ENCODE measurements at regions not wholly inside any gene's neighbourhood (a gene's known extent, or its start where the extent isn't known, plus 50 kb on each side); places are given as distances from the start of the nearest gene placed in this dataset.

GRCh38 chr2:51638811-51639210 is 606.9 kb upstream of the NRXN1 start:
- H3K4me1 ChIP-seq (ENCODE audit: control insufficient read depth, insufficient read depth, low read length) = no peaks in the 10 kb centered on the region
- no peaks in the 10 kb centered on the region for H3K36me3 ChIP-seq (ENCODE audit: control insufficient read depth, insufficient read depth, low read length)
- no peaks in the 10 kb centered on the region for H3K9me3 ChIP-seq (ENCODE audit: control insufficient read depth, insufficient read depth, low read length)
- H3K27me3 ChIP-seq (ENCODE audit: control insufficient read depth, insufficient read depth, low read length) = no peaks in the 10 kb centered on the region
- H3K4me3 ChIP-seq (ENCODE audit: low read depth, low read length) = no peak overlapping the region
- H3K9ac ChIP-seq (ENCODE audit: low read depth, low read length) = no peak overlapping the region

GRCh38 chr2:51633073-51633472 is 601.1 kb upstream of the NRXN1 start:
- Histone ChIP-seq H3K4me3 (ENCODE audit: low read depth, low read length) (no peak overlapping the region), H3K9ac (ENCODE audit: low read depth, low read length) (no peak overlapping the region), H3K27me3 (ENCODE audit: control insufficient read depth, insufficient read depth, low read length) (no peaks in the 10 kb centered on the region), H3K4me1 (ENCODE audit: control insufficient read depth, insufficient read depth, low read length) (peaks cover 3% of the 10 kb centered on the region), H3K36me3 (ENCODE audit: control insufficient read depth, insufficient read depth, low read length) (no peaks in the 10 kb centered on the region), H3K9me3 (ENCODE audit: control insufficient read depth, insufficient read depth, low read length) (no peaks in the 10 kb centered on the region)

- Histone ChIP-seq H3K27me3 (ENCODE audit: control insufficient read depth, insufficient read depth, low read length) (no peaks in the 10 kb centered on the region), H3K9ac (ENCODE audit: low read depth, low read length) (no peak overlapping the region), H3K4me1 (ENCODE audit: control insufficient read depth, insufficient read depth, low read length) (peaks cover 3% of the 10 kb centered on the region), H3K36me3 (ENCODE audit: control insufficient read depth, insufficient read depth, low read length) (no peaks in the 10 kb centered on the region), H3K4me3 (ENCODE audit: low read depth, low read length) (no peak overlapping the region), H3K9me3 (ENCODE audit: control insufficient read depth, insufficient read depth, low read length) (no peaks in the 10 kb centered on the region)
These were observed 597.5 kb upstream of the NRXN1 start for GRCh38 chr2:51629406-51629805.

- Histone ChIP-seq H3K4me3 (ENCODE audit: low read depth, low read length) (no peak overlapping the region), H3K4me1 (ENCODE audit: control insufficient read depth, insufficient read depth, low read length) (peaks cover 3% of the 10 kb centered on the region), H3K9ac (ENCODE audit: low read depth, low read length) (no peak overlapping the region), H3K9me3 (ENCODE audit: control insufficient read depth, insufficient read depth, low read length) (no peaks in the 10 kb centered on the region), H3K36me3 (ENCODE audit: control insufficient read depth, insufficient read depth, low read length) (no peaks in the 10 kb centered on the region), H3K27me3 (ENCODE audit: control insufficient read depth, insufficient read depth, low read length) (no peaks in the 10 kb centered on the region)
These were observed 597.0 kb upstream of the NRXN1 start for GRCh38 chr2:51628917-51629316.

- Histone ChIP-seq H3K27me3 (ENCODE audit: control insufficient read depth, insufficient read depth, low read length) (no peaks in the 10 kb centered on the region), H3K9me3 (ENCODE audit: control insufficient read depth, insufficient read depth, low read length) (no peaks in the 10 kb centered on the region), H3K36me3 (ENCODE audit: control insufficient read depth, insufficient read depth, low read length) (no peaks in the 10 kb centered on the region), H3K4me3 (ENCODE audit: low read depth, low read length) (no peak overlapping the region), H3K9ac (ENCODE audit: low read depth, low read length) (no peak overlapping the region), H3K4me1 (ENCODE audit: control insufficient read depth, insufficient read depth, low read length) (no peaks in the 10 kb centered on the region)
These were observed 593.1 kb upstream of the NRXN1 start for GRCh38 chr2:51624995-51625394.

GRCh38 chr2:51620796-51621195 is 588.9 kb upstream of the NRXN1 start:
- H3K4me3 ChIP-seq (ENCODE audit: low read depth, low read length) = no peak overlapping the region
- no peaks in the 10 kb centered on the region for H3K4me1 ChIP-seq (ENCODE audit: control insufficient read depth, insufficient read depth, low read length)
- H3K36me3 ChIP-seq (ENCODE audit: control insufficient read depth, insufficient read depth, low read length) = no peaks in the 10 kb centered on the region
- H3K9ac ChIP-seq (ENCODE audit: low read depth, low read length) = no peak overlapping the region
- no peaks in the 10 kb centered on the region for H3K27me3 ChIP-seq (ENCODE audit: control insufficient read depth, insufficient read depth, low read length)
- no peaks in the 10 kb centered on the region for H3K9me3 ChIP-seq (ENCODE audit: control insufficient read depth, insufficient read depth, low read length)

- H3K27me3 ChIP-seq (ENCODE audit: control insufficient read depth, insufficient read depth, low read length) = no peaks in the 10 kb centered on the region
- H3K4me3 ChIP-seq (ENCODE audit: low read depth, low read length) = no peak overlapping the region
- peaks cover 4% of the 10 kb centered on the region for H3K9me3 ChIP-seq (ENCODE audit: control insufficient read depth, insufficient read depth, low read length)
- H3K4me1 ChIP-seq (ENCODE audit: control insufficient read depth, insufficient read depth, low read length) = no peaks in the 10 kb centered on the region
- H3K36me3 ChIP-seq (ENCODE audit: control insufficient read depth, insufficient read depth, low read length) = no peaks in the 10 kb centered on the region
- H3K9ac ChIP-seq (ENCODE audit: low read depth, low read length) = no peak overlapping the region
These were observed 588.0 kb upstream of the NRXN1 start for GRCh38 chr2:51619961-51620360.

GRCh38 chr2:51612387-51612786 is 580.5 kb upstream of the NRXN1 start:
- no peaks in the 10 kb centered on the region for H3K4me1 ChIP-seq (ENCODE audit: control insufficient read depth, insufficient read depth, low read length)
- H3K27me3 ChIP-seq (ENCODE audit: control insufficient read depth, insufficient read depth, low read length) = no peaks in the 10 kb centered on the region
- H3K9me3 ChIP-seq (ENCODE audit: control insufficient read depth, insufficient read depth, low read length) = peaks cover 8% of the 10 kb centered on the region

GRCh38 chr2:51601706-51602105 is 569.8 kb upstream of the NRXN1 start:
- Histone ChIP-seq H3K27me3 (ENCODE audit: control insufficient read depth, insufficient read depth, low read length) (no peaks in the 10 kb centered on the region), H3K9me3 (ENCODE audit: control insufficient read depth, insufficient read depth, low read length) (no peaks in the 10 kb centered on the region), H3K4me3 (ENCODE audit: low read depth, low read length) (no peak overlapping the region), H3K36me3 (ENCODE audit: control insufficient read depth, insufficient read depth, low read length) (no peaks in the 10 kb centered on the region), H3K4me1 (ENCODE audit: control insufficient read depth, insufficient read depth, low read length) (peaks cover 2% of the 10 kb centered on the region), H3K9ac (ENCODE audit: low read depth, low read length) (no peak overlapping the region)

More at GRCh38 chr2:51612387-51612786, 580.5 kb upstream of the NRXN1 start:
- no peak overlapping the region for H3K9ac ChIP-seq (ENCODE audit: low read depth, low read length)
- H3K36me3 ChIP-seq (ENCODE audit: control insufficient read depth, insufficient read depth, low read length) = no peaks in the 10 kb centered on the region
- no peak overlapping the region for H3K4me3 ChIP-seq (ENCODE audit: low read depth, low read length)

GRCh38 chr2:51597086-51597485 is 565.2 kb upstream of the NRXN1 start:
- Histone ChIP-seq H3K9me3 (ENCODE audit: control insufficient read depth, insufficient read depth, low read length) (no peaks in the 10 kb centered on the region), H3K4me1 (ENCODE audit: control insufficient read depth, insufficient read depth, low read length) (peaks cover 3% of the 10 kb centered on the region), H3K27me3 (ENCODE audit: control insufficient read depth, insufficient read depth, low read length) (no peaks in the 10 kb centered on the region), H3K4me3 (ENCODE audit: low read depth, low read length) (no peak overlapping the region), H3K9ac (ENCODE audit: low read depth, low read length) (no peak overlapping the region), H3K36me3 (ENCODE audit: control insufficient read depth, insufficient read depth, low read length) (no peaks in the 10 kb centered on the region)

- no peaks in the 10 kb centered on the region for H3K9me3 ChIP-seq (ENCODE audit: control insufficient read depth, insufficient read depth, low read length)
- H3K36me3 ChIP-seq (ENCODE audit: control insufficient read depth, insufficient read depth, low read length) = no peaks in the 10 kb centered on the region
- no peak overlapping the region for H3K9ac ChIP-seq (ENCODE audit: low read depth, low read length)
- peaks cover 3% of the 10 kb centered on the region for H3K4me1 ChIP-seq (ENCODE audit: control insufficient read depth, insufficient read depth, low read length)
- H3K27me3 ChIP-seq (ENCODE audit: control insufficient read depth, insufficient read depth, low read length) = no peaks in the 10 kb centered on the region
- no peak overlapping the region for H3K4me3 ChIP-seq (ENCODE audit: low read depth, low read length)
These were observed 563.9 kb upstream of the NRXN1 start for GRCh38 chr2:51595836-51596235.

GRCh38 chr2:51581636-51582267 is 549.8 kb upstream of the NRXN1 start:
- Histone ChIP-seq H3K9me3 (ENCODE audit: control insufficient read depth, insufficient read depth, low read length) (no peaks in the 10 kb centered on the region), H3K27me3 (ENCODE audit: control insufficient read depth, insufficient read depth, low read length) (no peaks in the 10 kb centered on the region), H3K36me3 (ENCODE audit: control insufficient read depth, insufficient read depth, low read length) (no peaks in the 10 kb centered on the region), H3K9ac (ENCODE audit: low read depth, low read length) (no peak overlapping the region), H3K4me3 (ENCODE audit: low read depth, low read length) (no peak overlapping the region), H3K4me1 (ENCODE audit: control insufficient read depth, insufficient read depth, low read length) (no peaks in the 10 kb centered on the region)
